PC-9 (cell line): ENCODE measurements at regions not wholly inside any gene's neighbourhood (a gene's known extent, or its start where the extent isn't known, plus 50 kb on each side); places are given as distances from the start of the nearest gene placed in this dataset.
"Not testable (repeated sequence)": the region's sequence is repeated elsewhere in the genome, so short reads cannot be mapped to it uniquely, and the experiment has no call there.

ENCODE experiments used
- EZH2 ChIP-seq: fragments of 200-600 bp; sonication (generic); IDR thresholded peaks from 2 replicates; pipeline ENCODE4 v1.8.0; 2017; ENCODE audit warnings: antibody characterized with exemption, low read depth
- TF ChIP-seq, protein P1 (sequence below): fragments of 200-600 bp; sonication (generic); conservative IDR thresholded peaks from 2 replicates; pipeline ENCODE4 v1.6.1; 2017; ENCODE audit warnings: mixed run types, antibody characterized with exemption, mild to moderate bottlenecking, moderate library complexity

DNA sequence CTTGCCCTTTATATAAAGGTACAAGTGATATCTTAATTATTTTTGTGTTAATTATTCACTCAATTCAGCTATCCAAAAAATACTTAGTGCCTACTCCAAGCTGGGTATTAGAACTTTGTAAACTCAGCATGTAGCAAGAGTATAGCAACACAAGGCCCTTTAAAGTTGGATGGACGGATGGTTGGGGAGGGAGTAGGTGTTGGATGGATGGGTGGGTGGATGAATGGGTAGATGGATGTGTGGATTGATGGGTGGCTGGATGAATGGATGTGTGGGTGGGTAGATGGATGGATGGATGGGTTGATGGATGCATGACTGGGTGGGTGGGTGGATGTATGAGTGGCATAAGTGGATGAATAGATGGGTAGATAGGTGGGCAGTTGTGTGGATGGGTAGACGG lies 211.5 kb downstream of the BANP start:
- TF ChIP-seq, protein P1, sequence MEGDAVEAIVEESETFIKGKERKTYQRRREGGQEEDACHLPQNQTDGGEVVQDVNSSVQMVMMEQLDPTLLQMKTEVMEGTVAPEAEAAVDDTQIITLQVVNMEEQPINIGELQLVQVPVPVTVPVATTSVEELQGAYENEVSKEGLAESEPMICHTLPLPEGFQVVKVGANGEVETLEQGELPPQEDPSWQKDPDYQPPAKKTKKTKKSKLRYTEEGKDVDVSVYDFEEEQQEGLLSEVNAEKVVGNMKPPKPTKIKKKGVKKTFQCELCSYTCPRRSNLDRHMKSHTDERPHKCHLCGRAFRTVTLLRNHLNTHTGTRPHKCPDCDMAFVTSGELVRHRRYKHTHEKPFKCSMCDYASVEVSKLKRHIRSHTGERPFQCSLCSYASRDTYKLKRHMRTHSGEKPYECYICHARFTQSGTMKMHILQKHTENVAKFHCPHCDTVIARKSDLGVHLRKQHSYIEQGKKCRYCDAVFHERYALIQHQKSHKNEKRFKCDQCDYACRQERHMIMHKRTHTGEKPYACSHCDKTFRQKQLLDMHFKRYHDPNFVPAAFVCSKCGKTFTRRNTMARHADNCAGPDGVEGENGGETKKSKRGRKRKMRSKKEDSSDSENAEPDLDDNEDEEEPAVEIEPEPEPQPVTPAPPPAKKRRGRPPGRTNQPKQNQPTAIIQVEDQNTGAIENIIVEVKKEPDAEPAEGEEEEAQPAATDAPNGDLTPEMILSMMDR = not testable (repeated sequence)
- not testable (repeated sequence) for TF ChIP-seq EZH2
